GM06990 (cell line): ENCODE measurements at regions not wholly inside any gene's neighbourhood (a gene's known extent, or its start where the extent isn't known, plus 50 kb on each side); places are given as distances from the start of the nearest gene placed in this dataset.
"Not testable (repeated sequence)": the region's sequence is repeated elsewhere in the genome, so short reads cannot be mapped to it uniquely, and the experiment has no call there.

Experiments used
- DNase-seq: peaks from one replicate; pipeline ENCODE4 v3.0.0-alpha.2; 2011; ENCODE audit not compliant: insufficient read length; ENCODE audit errors: extremely low read depth
- H3K27me3 ChIP-seq: replicated peaks from 2 replicates; pipeline ENCODE4 v1.6.0; 2011; ENCODE audit warnings: low read length; ENCODE audit not compliant: control insufficient read depth, insufficient read depth
- H3K36me3 ChIP-seq: 2 replicates; pipeline ENCODE4 v1.5.1; 2011; ENCODE audit warnings: low read length; ENCODE audit not compliant: control insufficient read depth, insufficient read depth
- H3K4me3 ChIP-seq: replicated peaks from 2 replicates; pipeline ENCODE4 v1.5.1; 2011; ENCODE audit warnings: low read depth, mild to moderate bottlenecking, control low read depth, low read length
- TF ChIP-seq, protein P1 (sequence below): IDR thresholded peaks from 2 replicates; pipeline ENCODE4 v1.5.1; 2011; ENCODE audit warnings: low read length, control low read depth, mild to moderate bottlenecking, inconsistent platforms; ENCODE audit not compliant: insufficient read depth, poor library complexity, severe bottlenecking

DNA sequence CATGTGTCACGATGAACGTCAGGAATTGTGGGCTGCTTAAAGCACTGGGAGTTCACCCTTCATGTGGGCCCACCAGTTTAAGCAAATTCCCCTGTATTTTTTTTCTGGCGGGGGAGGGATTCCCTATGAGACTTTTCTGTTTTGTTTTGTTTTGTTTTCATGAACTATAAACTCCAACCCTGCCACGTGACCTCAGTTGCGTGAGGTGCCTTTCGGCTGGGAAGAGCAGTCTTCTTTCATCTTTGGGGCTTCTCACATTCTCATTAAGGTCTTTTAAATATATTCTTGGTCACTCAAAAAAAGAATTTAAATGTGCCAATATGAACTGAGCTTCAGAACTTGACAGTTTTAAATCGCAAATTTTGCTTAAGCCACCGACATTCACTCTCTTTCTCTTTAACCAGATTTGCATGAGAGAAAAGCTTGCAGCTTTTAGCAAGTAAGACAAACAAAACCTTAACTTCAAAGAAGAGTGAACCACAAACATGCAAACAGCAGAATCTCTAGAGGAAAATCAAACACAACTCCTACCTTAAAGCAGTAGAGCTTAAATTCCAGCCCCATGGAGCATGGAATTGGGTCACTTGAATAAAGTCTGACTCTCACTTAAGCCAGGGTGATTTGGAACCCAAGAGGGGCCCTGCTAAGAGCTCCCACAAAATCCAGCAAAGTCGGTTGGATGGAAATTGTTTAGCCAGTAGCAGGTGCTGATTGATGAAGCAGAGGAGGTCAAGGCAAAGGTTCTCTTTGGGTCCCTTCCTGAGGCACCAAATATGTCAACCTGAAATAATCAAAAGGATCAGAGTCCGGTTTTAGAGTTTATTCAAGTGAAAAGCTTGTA, 699.8 kb upstream of the GBE1 start:
- no peaks in the 10 kb centered on the region for H3K27me3 ChIP-seq

DNA sequence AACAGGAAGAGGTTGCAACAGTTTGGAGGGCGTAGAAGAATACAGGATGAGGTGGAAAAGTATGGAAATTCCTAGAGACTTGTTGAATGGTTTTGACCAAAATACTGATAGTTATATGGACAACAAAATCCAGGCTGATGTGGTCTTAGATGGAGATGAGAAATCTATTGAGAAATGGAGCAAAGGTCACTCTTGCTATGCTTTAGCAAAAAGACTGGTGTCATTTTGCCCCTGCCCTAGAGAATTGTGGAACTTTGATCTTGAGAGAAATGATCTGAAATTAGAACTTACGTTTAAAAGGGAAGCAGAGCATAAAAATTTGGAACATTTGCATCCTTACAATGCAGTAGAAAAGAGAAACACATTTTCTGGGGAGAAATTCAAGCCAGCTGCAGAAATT, 686.9 kb upstream of the GBE1 start:
- TF ChIP-seq, protein P1, sequence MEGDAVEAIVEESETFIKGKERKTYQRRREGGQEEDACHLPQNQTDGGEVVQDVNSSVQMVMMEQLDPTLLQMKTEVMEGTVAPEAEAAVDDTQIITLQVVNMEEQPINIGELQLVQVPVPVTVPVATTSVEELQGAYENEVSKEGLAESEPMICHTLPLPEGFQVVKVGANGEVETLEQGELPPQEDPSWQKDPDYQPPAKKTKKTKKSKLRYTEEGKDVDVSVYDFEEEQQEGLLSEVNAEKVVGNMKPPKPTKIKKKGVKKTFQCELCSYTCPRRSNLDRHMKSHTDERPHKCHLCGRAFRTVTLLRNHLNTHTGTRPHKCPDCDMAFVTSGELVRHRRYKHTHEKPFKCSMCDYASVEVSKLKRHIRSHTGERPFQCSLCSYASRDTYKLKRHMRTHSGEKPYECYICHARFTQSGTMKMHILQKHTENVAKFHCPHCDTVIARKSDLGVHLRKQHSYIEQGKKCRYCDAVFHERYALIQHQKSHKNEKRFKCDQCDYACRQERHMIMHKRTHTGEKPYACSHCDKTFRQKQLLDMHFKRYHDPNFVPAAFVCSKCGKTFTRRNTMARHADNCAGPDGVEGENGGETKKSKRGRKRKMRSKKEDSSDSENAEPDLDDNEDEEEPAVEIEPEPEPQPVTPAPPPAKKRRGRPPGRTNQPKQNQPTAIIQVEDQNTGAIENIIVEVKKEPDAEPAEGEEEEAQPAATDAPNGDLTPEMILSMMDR: no peak
- H3K4me3 ChIP-seq: no peak overlapping the region
- no peak for DNase-seq
- H3K36me3 ChIP-seq: no peaks in the 10 kb centered on the region
- no peaks in the 10 kb centered on the region for H3K27me3 ChIP-seq

More for the DNA sequence above, 699.8 kb upstream of the GBE1 start:
- Histone ChIP-seq H3K4me3 (no peak overlapping the region), H3K36me3 (no peaks in the 10 kb centered on the region)
- TF ChIP-seq, protein P1: no peak
- no peak for DNase-seq

DNA sequence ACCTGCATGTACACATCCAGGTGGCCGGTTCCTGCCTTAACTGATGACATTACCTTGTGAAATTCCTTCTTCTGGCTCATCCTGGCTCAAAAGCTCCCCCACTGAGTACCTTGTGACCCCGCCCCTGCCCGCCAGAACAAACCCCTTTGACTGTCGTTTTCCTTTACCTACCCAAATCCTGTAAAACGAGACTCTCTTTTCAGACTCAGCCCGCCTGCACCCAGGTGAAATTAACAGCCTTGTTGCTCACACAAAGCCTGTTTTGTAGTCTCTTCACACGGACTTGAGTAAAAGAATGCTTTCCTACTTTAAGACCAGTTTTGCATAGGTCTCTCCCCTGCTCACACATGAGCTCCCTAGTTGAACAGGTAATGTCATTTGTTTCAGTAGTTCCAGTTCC, 667.4 kb upstream of the GBE1 start:
- not testable (repeated sequence) for H3K4me3 ChIP-seq, DNase-seq, H3K27me3 ChIP-seq, H3K36me3 ChIP-seq

DNA sequence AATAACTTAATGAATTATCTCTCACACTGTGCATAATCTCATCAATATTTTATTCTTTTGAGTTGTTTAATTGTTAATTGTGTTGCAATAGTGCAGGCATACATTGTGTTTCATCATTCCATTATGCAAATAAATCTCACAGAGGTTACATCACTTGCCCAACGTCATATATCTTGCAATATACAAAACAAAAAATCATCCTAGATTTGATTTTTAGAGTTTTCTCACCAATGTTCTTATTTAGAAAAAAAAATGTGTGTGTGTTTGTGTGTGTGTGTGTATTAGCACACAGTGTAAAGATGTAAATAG, 662.5 kb upstream of the GBE1 start:
- DNase-seq: no peak
- no peaks in the 10 kb centered on the region for H3K27me3 ChIP-seq
- TF ChIP-seq, protein P1: no peak
- no peaks in the 10 kb centered on the region for H3K36me3 ChIP-seq
- no peak overlapping the region for H3K4me3 ChIP-seq

DNA sequence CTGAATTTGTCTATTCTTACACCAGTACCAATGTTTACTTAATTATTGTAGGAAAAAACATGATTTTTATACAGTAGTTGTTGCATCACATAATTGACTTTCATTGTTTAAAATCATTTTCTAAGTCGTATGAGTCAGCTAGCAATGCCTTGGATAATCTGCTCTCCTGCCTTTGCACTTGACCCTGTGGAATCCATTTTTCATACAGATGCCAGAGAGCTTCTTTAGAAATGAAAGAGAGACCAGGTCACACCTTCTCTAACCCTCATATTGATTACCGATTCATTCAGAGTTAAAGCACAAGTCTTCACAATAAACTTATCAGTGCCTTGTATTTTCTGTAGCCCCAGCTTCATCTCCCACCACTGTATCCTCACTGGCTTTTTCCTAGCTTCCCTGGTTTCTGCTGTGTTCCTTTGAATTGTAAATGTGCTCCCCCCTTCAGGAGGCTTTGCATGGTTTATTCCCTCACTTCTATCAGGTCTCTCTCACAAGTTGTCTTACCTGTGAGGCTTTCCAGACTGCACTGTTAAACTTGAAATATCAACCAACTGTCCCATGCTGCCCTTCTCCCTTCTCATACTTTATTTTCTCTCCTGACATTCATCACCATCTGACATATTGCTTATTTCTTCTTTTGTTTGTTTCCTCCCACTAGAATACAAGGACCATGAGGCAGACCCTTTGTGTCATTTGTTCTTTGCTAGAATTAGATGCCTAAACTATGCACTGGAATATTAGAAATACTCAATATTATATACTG, 662.0 kb upstream of the GBE1 start:
- DNase-seq: no peak
- no peaks in the 10 kb centered on the region for H3K36me3 ChIP-seq
- H3K4me3 ChIP-seq: no peak overlapping the region
- no peaks in the 10 kb centered on the region for H3K27me3 ChIP-seq
- TF ChIP-seq, protein P1: no peak

DNA sequence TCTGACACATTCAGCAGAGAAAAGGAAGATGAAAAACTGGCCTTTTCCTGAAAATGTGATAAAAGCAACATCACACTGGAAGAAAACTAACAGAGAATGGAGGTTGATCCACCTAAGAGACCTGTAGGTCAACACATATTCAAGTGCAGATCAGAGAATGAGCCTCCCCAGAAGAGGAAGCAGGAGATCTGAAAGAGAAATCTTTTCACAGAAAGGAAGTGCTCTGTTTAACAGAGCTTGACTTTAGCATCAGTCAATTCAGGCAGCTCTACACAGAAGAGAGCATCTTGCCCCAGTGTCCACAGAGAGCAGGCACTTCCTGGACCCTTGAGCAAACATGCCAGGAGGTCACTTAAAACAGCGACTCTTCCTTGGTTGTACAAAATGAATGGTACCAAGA, 655.4 kb upstream of the GBE1 start:
- TF ChIP-seq, protein P1: no peak
- Histone ChIP-seq H3K4me3 (no peak overlapping the region), H3K36me3 (no peaks in the 10 kb centered on the region), H3K27me3 (no peaks in the 10 kb centered on the region)
- DNase-seq: no peak
